Stimulated activated CD8-positive, alpha-beta memory T cell treated with anti-CD3 and anti-CD28 coated beads, Interleukin-7, amount 100 ng/mL, for 24 hours (primary cell): ENCODE measurements at regions not wholly inside any gene's neighbourhood (a gene's known extent, or its start where the extent isn't known, plus 50 kb on each side); places are given as distances from the start of the nearest gene placed in this dataset.
"Not testable (repeated sequence)": the region's sequence is repeated elsewhere in the genome, so short reads cannot be mapped to it uniquely, and the experiment has no call there.

Experiments used
- DNase-seq: peaks from one replicate; pipeline ENCODE4 v3.0.0-alpha.2; 2020; ENCODE audit warnings: low read depth

DNA sequence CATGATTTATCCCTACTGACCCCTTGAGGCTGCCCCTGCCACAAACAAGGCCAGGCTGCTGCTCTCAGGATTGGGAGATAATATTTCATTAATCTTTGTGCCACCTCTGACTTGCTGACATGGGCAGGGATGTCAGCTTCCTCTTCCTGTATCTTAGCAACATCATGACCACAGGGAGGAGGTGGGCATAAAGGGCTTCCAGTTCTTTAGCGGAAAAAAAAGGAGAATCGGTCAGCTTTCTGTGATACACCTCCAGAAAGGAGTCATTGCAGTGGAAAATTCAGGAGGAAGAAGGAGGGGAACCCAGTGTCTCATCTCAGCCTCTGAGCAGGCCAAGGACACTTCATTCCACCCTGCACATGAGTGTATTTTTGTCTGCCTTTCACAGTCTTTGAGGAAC is 206.8 kb upstream of the SDK2 start:
- no peak for DNase-seq

- no peak for DNase-seq
Measured at GRCh38 chr17:73851921-73852320, 207.7 kb upstream of the SDK2 start.

GRCh38 chr17:73855720-73856333 is 211.6 kb upstream of the SDK2 start:
- no peak for DNase-seq

DNA sequence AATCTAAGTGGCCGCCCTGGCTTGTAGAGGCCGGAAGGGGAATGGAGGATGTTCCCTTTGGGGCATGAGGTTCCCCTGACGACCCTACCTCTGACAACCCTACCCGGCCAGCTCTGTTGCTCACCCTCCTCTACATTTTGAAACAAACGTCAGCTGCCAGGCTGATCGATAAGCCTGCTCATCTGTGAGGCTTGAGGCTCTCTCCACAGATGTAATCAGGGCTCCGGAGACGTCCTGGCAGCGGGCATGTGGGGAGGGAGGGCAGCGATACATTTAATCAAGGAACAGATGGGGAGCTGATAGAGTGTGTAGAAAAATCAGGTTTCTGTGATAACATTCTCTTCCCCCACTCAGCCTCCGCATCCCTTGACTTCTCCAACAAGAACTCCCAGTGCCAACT is 212.3 kb upstream of the SDK2 start:
- DNase-seq = no peak

DNA sequence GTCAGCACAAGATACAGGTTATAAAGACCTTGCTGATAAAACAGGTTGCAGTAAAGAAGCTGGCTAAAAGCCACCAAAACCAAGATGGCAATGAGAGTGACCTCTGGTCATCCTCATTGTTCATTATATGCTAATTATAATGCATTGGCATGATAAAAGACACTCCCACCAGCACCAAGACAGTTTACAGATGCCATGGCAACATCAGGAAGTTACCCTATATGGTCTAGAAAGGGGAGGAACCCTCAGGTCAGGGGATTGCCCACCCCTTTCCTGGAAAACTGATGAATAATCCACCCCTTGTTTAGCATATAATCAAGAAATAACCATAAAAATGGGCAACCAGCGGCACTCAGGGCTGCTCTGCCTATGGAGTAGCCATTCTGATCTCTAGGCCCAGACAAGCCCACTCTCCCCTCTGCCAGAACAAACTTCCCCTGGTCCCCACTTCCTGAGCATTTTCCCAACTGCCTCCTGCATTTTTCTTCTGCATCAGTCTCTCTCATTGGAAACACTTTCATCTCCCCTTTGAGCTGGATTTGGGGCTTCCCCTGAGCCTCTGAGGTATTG is 215.3 kb upstream of the SDK2 start:
- DNase-seq = not testable (repeated sequence)

- no peak for DNase-seq
Measured at GRCh38 chr17:73861543-73861942, 217.3 kb upstream of the SDK2 start.

- no peak for DNase-seq
Measured at GRCh38 chr17:73863761-73864535, 219.7 kb upstream of the SDK2 start.

- no peak for DNase-seq
Measured at GRCh38 chr17:73865831-73866230, 221.6 kb upstream of the SDK2 start.

DNA sequence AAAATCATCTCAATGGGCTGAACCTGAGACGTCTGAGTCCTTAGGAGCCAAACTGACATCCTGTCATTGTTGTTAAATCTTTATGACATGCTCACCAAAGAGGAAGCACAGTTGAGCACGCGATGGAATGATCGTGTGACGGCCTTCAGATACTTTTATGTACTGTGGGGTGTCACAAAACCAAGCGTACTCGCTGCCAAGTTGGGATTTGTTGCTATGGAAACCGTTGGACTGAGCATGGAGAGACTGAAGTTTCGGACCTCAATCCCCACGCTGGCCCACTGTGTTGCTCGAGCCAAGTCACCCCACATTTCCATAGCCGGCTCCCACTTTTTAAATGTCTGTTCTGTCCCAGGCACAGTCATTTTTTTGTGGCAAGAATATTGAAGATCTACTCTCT is 222.8 kb upstream of the SDK2 start:
- no peak for DNase-seq

- DNase-seq = no peak
Measured at GRCh38 chr17:73870068-73870467, 225.8 kb upstream of the SDK2 start.

DNA sequence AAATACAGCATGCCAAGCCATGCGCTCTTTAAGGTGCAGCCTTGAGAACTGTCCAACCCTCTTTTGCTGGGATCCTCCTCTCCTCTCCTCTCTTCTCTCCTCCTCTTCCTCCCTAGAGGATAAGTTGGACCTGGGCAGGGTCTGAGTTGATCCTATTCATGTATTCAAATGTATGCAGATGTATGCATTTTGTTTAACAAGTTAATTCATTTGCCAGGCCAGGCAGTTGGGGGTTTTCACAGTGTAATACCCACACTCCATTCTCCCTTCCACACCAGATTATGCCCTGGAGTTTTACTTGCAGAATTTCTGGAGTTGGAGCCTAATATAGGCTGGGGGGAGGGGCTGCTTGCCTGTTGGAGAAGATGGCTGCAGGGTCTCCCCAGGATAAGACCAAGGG is 226.2 kb upstream of the SDK2 start:
- DNase-seq = no peak

DNA sequence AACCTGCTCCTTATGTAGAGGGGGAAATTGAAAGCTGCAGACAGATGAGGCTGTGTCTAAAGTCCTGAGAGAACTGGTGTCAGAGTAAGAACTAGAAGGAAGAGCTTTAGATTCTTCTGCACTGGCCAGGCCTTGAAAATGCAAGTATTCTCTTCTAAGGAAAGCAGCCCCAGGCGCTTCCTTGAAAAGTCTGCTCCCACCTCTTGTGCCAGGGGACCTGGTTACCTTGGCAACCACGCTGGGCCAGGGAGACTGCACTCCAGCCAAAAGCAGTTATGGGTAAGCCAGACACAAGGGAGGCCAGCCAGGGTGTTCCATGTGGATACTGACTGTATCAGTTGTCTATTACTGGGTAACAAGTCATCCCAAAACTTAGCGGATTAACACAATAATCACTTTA is 228.6 kb upstream of the SDK2 start:
- DNase-seq = no peak

DNA sequence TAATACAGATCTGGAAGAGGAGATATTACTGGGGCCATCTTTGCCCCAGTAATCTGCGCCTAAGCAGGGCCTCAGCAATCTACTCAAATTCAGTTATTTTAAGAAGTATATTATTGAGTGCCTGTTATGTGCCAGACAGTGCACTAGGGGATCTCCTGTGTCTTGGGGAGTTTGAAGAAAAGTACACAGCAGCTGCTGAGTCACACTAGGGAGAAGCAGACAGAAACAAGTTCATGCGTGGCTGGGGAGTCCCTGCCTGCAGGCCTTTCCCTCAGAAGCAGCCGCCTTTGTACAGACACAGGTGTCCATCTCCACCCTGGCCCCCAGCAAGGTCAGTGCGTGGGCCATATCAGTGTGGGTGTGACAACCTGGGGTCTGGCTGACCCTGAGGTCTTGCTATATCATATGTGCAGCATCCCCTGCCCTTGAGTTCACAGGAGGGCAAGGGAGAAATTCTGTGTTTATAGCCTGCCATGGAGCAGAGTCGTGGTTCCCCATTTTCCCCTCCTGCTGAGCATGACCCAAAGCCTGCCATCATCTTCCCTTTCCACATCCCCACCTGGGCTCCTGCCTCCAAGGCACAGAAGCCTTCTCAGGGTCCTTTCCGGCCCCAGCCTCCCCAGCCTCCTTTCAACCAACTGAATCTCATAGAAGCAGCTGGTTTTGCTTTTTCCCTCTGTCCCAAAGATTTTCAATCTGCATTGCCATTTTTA is 229.9 kb upstream of the SDK2 start:
- no peak for DNase-seq

DNA sequence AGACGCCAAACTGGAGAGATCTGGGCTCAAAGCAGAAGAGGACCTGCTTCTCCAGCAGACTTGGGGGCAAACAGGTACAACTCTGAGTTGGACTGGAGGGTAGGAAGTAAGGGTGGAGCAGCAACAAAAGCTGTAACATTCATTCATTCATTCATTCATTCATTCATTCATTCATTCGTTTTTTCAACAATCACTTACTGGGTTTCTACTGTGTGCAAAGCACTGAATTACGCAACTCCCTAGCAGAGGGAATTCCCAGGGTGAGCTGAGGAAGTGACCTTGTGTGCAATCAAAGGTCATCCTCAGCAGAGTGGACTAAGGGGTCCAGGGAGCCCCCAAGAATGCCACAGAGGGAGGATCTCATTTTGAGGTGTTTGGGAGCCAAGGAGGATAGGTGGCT is 231.1 kb upstream of the SDK2 start:
- no peak for DNase-seq

DNA sequence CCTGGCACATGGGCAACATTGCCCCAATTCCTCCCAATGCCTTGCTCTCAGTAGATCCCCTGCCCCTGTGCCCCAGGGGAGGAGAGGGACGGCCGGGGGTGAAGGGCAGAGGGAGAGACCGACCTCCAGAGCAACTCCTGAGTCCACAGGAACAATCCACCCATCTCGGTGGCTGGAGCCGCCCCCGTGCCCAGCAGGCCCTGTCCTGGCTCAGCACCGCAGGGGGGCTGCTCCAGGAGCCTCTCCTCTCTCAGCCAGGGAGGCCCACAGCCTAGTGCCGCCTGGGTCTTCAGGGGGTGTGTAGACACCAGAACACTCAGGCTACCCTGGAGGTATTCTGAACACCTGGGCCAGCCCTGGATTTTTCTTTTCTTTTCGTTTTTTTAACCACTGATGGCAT is 233.7 kb upstream of the SDK2 start:
- no peak for DNase-seq

DNA sequence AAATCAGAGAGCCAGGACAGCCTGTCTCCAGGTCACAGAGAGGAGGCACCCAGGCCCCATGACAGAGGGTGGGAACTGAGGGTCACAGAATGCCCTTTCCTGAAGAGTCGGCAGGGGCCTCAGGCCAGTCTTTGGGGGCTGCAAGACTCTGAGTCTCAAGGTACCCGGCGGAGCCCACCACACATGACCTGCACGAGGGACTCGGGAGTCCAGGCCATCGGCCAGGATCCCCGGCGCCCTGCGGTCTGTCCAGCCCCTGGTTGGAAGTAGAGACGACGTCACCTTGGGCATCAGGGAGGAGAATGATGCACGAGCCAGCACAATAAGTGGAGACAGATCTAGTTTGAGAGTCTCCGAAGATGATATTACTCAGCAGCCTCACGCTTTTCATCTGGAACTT is 234.7 kb upstream of the SDK2 start:
- no peak for DNase-seq

GRCh38 chr17:73879987-73880386 is 235.7 kb upstream of the SDK2 start:
- DNase-seq = no peak

- DNase-seq = no peak
Measured at GRCh38 chr17:73882590-73882989, 238.3 kb upstream of the SDK2 start.

GRCh38 chr17:73883175-73883574 is 238.9 kb upstream of the SDK2 start:
- no peak for DNase-seq

- no peak for DNase-seq
Measured at GRCh38 chr17:73887739-73888138, 243.5 kb upstream of the SDK2 start.

DNA sequence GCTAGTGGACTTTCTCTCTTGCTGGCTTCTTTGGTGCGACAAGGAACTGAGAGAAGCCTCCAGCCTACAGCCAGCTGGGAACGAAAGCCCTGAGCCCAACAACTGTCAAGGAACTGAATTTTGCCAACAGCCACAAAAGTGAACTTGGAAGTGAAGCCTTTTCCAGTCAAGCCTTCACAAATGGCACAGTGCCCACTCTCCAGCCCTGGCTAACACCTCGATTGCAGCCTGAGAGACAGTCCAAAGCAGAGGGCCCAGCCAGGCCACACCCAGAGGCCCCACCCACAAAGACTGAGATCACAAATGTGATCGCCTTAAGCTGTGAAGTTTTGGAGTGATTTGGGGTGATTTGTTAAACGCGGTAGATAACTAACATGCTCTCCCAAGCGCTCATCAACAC is 244.6 kb upstream of the SDK2 start:
- DNase-seq = no peak

- DNase-seq = no peak
Measured at GRCh38 chr17:73889439-73889838, 245.2 kb upstream of the SDK2 start.

GRCh38 chr17:73890831-73891405 is 246.7 kb upstream of the SDK2 start:
- no peak for DNase-seq
